ENCODE measurements at regions not wholly inside any gene's neighbourhood (a gene's known extent, or its start where the extent isn't known, plus 50 kb on each side); places are given as distances from the start of the nearest gene placed in this dataset.
"Not testable (repeated sequence)": the region's sequence is repeated elsewhere in the genome, so short reads cannot be mapped to it uniquely, and the experiment has no call there.

- ATAC-seq (no peak), DNase-seq (no peak)
- H3K9me3 Mint-ChIP-seq (ENCODE audit: low read depth): peaks cover 5% of the 10 kb centered on the region
- peaks cover 8% of the 10 kb centered on the region for H3K27me3 Mint-ChIP-seq
- H3K27ac Mint-ChIP-seq: no peak overlapping the region
- peaks cover 8% of the 10 kb centered on the region for H3K4me1 Mint-ChIP-seq
- CTCF ChIA-PET: no interaction called here
- H3K4me3 Mint-ChIP-seq: no peak overlapping the region
- H3K36me3 Mint-ChIP-seq: peaks cover 4% of the 10 kb centered on the region
These were observed 51.5 kb upstream of the MRI1 start for GRCh38 chr19:13712767-13713201.

GRCh38 chr19:13707915-13708314 is 56.4 kb upstream of the MRI1 start:
- CTCF ChIA-PET: no interaction called here
- DNase-seq (no peak), ATAC-seq (no peak)
- Mint-ChIP-seq H3K27me3 (peaks cover 5% of the 10 kb centered on the region), H3K27ac (no peak overlapping the region), H3K9me3 (ENCODE audit: low read depth) (no peaks in the 10 kb centered on the region), H3K4me1 (no peaks in the 10 kb centered on the region), H3K36me3 (no peaks in the 10 kb centered on the region), H3K4me3 (no peak overlapping the region)

- Mint-ChIP-seq H3K27me3 (peaks cover 8% of the 10 kb centered on the region), H3K4me1 (no peaks in the 10 kb centered on the region), H3K4me3 (no peak overlapping the region), H3K36me3 (peaks cover 1% of the 10 kb centered on the region), H3K9me3 (ENCODE audit: low read depth) (no peaks in the 10 kb centered on the region), H3K27ac (no peak overlapping the region)
- DNase-seq: no peak
- no peak for ATAC-seq
- CTCF ChIA-PET: no interaction called here
These were observed 58.3 kb upstream of the MRI1 start for GRCh38 chr19:13705928-13706447.

- H3K4me3 Mint-ChIP-seq: no peak overlapping the region
- CTCF ChIA-PET: no interaction called here
These were observed 59.1 kb upstream of the MRI1 start for GRCh38 chr19:13705201-13705600.

GRCh38 chr19:13701624-13702023 is 62.7 kb upstream of the MRI1 start:
- CTCF ChIA-PET: no interaction called here
- Mint-ChIP-seq H3K4me1 (no peaks in the 10 kb centered on the region), H3K27me3 (peaks cover 11% of the 10 kb centered on the region), H3K27ac (no peak overlapping the region), H3K9me3 (ENCODE audit: low read depth) (no peaks in the 10 kb centered on the region), H3K4me3 (no peak overlapping the region), H3K36me3 (peaks cover 1% of the 10 kb centered on the region)
- ATAC-seq: no peak
- no peak for DNase-seq

More at GRCh38 chr19:13705201-13705600, 59.1 kb upstream of the MRI1 start:
- Mint-ChIP-seq H3K27ac (no peak overlapping the region), H3K27me3 (peaks cover 14% of the 10 kb centered on the region), H3K4me1 (no peaks in the 10 kb centered on the region), H3K9me3 (ENCODE audit: low read depth) (no peaks in the 10 kb centered on the region), H3K36me3 (peaks cover 1% of the 10 kb centered on the region)
- DNase-seq: no peak
- ATAC-seq: no peak

GRCh38 chr19:13700621-13701020 is 63.7 kb upstream of the MRI1 start:
- ATAC-seq (no peak), DNase-seq (no peak)
- Mint-ChIP-seq H3K9me3 (ENCODE audit: low read depth) (no peaks in the 10 kb centered on the region), H3K27me3 (peaks cover 11% of the 10 kb centered on the region), H3K4me1 (no peaks in the 10 kb centered on the region), H3K36me3 (peaks cover 1% of the 10 kb centered on the region), H3K4me3 (no peak overlapping the region), H3K27ac (no peak overlapping the region)
- CTCF ChIA-PET: interaction anchor here (1.0 kb wide), 1 partner anchor 11 kb away, joined by 3 read pairs; no protein-coding TSS in a partner anchor

GRCh38 chr19:13699786-13700185 is 64.5 kb upstream of the MRI1 start:
- no peaks in the 10 kb centered on the region for H3K9me3 Mint-ChIP-seq (ENCODE audit: low read depth)
- no peak for ATAC-seq
- CTCF ChIA-PET: no interaction called here

GRCh38 chr19:13696839-13697238 is 67.5 kb upstream of the MRI1 start:
- no peaks in the 10 kb centered on the region for H3K9me3 Mint-ChIP-seq (ENCODE audit: low read depth)
- H3K4me1 Mint-ChIP-seq: no peaks in the 10 kb centered on the region
- ATAC-seq (no peak), DNase-seq (no peak)
- peaks cover 11% of the 10 kb centered on the region for H3K27me3 Mint-ChIP-seq
- CTCF ChIA-PET: no interaction called here
- H3K36me3 Mint-ChIP-seq: peaks cover 1% of the 10 kb centered on the region
- H3K27ac Mint-ChIP-seq: no peak overlapping the region
- H3K4me3 Mint-ChIP-seq: no peak overlapping the region

More at GRCh38 chr19:13699786-13700185, 64.5 kb upstream of the MRI1 start:
- no peak for DNase-seq
- peaks cover 1% of the 10 kb centered on the region for H3K36me3 Mint-ChIP-seq
- no peak overlapping the region for H3K27ac Mint-ChIP-seq
- peaks cover 11% of the 10 kb centered on the region for H3K27me3 Mint-ChIP-seq
- no peaks in the 10 kb centered on the region for H3K4me1 Mint-ChIP-seq
- H3K4me3 Mint-ChIP-seq: no peak overlapping the region

- Mint-ChIP-seq H3K27ac (no peak overlapping the region), H3K9me3 (ENCODE audit: low read depth) (no peaks in the 10 kb centered on the region), H3K4me3 (no peak overlapping the region), H3K36me3 (no peaks in the 10 kb centered on the region), H3K27me3 (no peaks in the 10 kb centered on the region), H3K4me1 (no peaks in the 10 kb centered on the region)
- DNase-seq: no peak
- CTCF ChIA-PET: interaction anchor here (0.6 kb wide), 1 partner anchor 164 kb away, joined by 3 read pairs; no protein-coding TSS in a partner anchor
- ATAC-seq: no peak
These were observed 70.4 kb upstream of the MRI1 start for GRCh38 chr19:13693889-13694288.

- no peaks in the 10 kb centered on the region for H3K27me3 Mint-ChIP-seq
- CTCF ChIA-PET: no interaction called here
- ATAC-seq (no peak), DNase-seq (no peak)
- H3K36me3 Mint-ChIP-seq: no peaks in the 10 kb centered on the region
- H3K4me3 Mint-ChIP-seq: no peak overlapping the region
- no peaks in the 10 kb centered on the region for H3K9me3 Mint-ChIP-seq (ENCODE audit: low read depth)
- H3K27ac Mint-ChIP-seq: no peak overlapping the region
- no peaks in the 10 kb centered on the region for H3K4me1 Mint-ChIP-seq
These were observed 72.5 kb upstream of the MRI1 start for GRCh38 chr19:13691569-13692435.

GRCh38 chr19:13689085-13689484 is 75.2 kb upstream of the MRI1 start:
- Mint-ChIP-seq H3K27me3 (no peaks in the 10 kb centered on the region), H3K4me1 (peaks cover 2% of the 10 kb centered on the region), H3K27ac (no peak overlapping the region), H3K36me3 (no peaks in the 10 kb centered on the region), H3K9me3 (ENCODE audit: low read depth) (no peaks in the 10 kb centered on the region), H3K4me3 (no peak overlapping the region)
- CTCF ChIA-PET: no interaction called here
- DNase-seq: no peak
- no peak for ATAC-seq

GRCh38 chr19:13684021-13684420 is 80.3 kb upstream of the MRI1 start:
- DNase-seq (no peak), ATAC-seq (no peak)
- CTCF ChIA-PET: no interaction called here
- H3K4me1 Mint-ChIP-seq: peaks cover 2% of the 10 kb centered on the region
- H3K27ac Mint-ChIP-seq: no peak overlapping the region
- no peak overlapping the region for H3K4me3 Mint-ChIP-seq
- no peaks in the 10 kb centered on the region for H3K27me3 Mint-ChIP-seq
- peaks cover 6% of the 10 kb centered on the region for H3K9me3 Mint-ChIP-seq (ENCODE audit: low read depth)
- peaks cover 5% of the 10 kb centered on the region for H3K36me3 Mint-ChIP-seq

- CTCF ChIA-PET: no interaction called here
- ATAC-seq: no peak
- H3K4me3 Mint-ChIP-seq: no peak overlapping the region
These were observed 82.8 kb upstream of the MRI1 start for GRCh38 chr19:13681509-13681908.

GRCh38 chr19:13680708-13681360 is 83.5 kb upstream of the MRI1 start:
- H3K4me3 Mint-ChIP-seq; H3K27ac Mint-ChIP-seq; ATAC-seq; DNase-seq; H3K9me3 Mint-ChIP-seq (ENCODE audit: low read depth); H3K27me3 Mint-ChIP-seq; H3K36me3 Mint-ChIP-seq; CTCF ChIA-PET; H3K4me1 Mint-ChIP-seq: not testable (repeated sequence)

More at GRCh38 chr19:13681509-13681908, 82.8 kb upstream of the MRI1 start:
- Mint-ChIP-seq H3K4me1 (peaks cover 2% of the 10 kb centered on the region), H3K27ac (no peak overlapping the region), H3K9me3 (ENCODE audit: low read depth) (peaks cover 6% of the 10 kb centered on the region), H3K27me3 (no peaks in the 10 kb centered on the region), H3K36me3 (peaks cover 5% of the 10 kb centered on the region)
- DNase-seq: no peak

Measured in activated CD8-positive, alpha-beta memory T cell treated with anti-CD3 and anti-CD28 coated beads, Interleukin-2, amount 10 ng/mL, durations not matched to agents 7 days and 5 days (primary cell).